PC-9 (cell line): ENCODE measurements at regions not wholly inside any gene's neighbourhood (a gene's known extent, or its start where the extent isn't known, plus 50 kb on each side); places are given as distances from the start of the nearest gene placed in this dataset.

Source experiments
- BruUV-seq: library from RNA; stranded (reverse); fragments of 400-500 nt; replicated peaks from 2 replicates; lab custom pipeline; 2021; lab: Mats Ljungman, UMichigan
- CTCF ChIA-PET: fragments of 300-600 bp; sonication (Branson Sonifier 250); formaldehyde crosslinking; loops from one replicate; lab custom pipeline; 2022; ENCODE audit warnings: antibody characterized with exemption; lab: Charles Lee
- POLR2A ChIA-PET: fragments of 300-600 bp; sonication (Branson Sonifier 250); formaldehyde crosslinking; loops from one replicate; lab custom pipeline; 2022; ENCODE audit warnings: antibody characterized with exemption; ENCODE audit not compliant: unreplicated experiment; lab: Charles Lee
- DNase-seq, 2 experiments: peaks; one replicate each; pipeline versions ENCODE4 v3.0.0 to v3.0.0-alpha.2; 2015 to 2022; ENCODE audit warnings: mixed read lengths in 1 of 2
- H2AFZ ChIP-seq: fragments of 200-600 bp; sonication (generic); 2 replicates; pipeline ENCODE4 v1.8.1; 2017; ENCODE audit warnings: antibody characterized with exemption
- H3F3A ChIP-seq: fragments of 200-600 bp; sonication (generic); 2 replicates; pipeline ENCODE4 v1.8.1; 2017; ENCODE audit warnings: antibody characterized with exemption, mild to moderate bottlenecking, low read depth; ENCODE audit not compliant: insufficient read depth
- H3K27ac ChIP-seq: fragments of 200-600 bp; sonication (generic); 2 replicates; pipeline ENCODE4 v1.6.1; 2016; ENCODE audit warnings: mixed run types
- H3K27me3 ChIP-seq: fragments of 200-600 bp; sonication (generic); 2 replicates; pipeline ENCODE4 v1.6.1; 2016; ENCODE audit warnings: low read depth, mixed run types; ENCODE audit not compliant: insufficient read depth
- H3K36me3 ChIP-seq: fragments of 200-600 bp; sonication (generic); 2 replicates; pipeline ENCODE4 v1.6.1; 2016; ENCODE audit warnings: low read depth, mixed run types
- H3K4me1 ChIP-seq: fragments of 200-600 bp; sonication (generic); replicated peaks from 2 replicates; pipeline ENCODE4 v1.6.1; 2016; ENCODE audit warnings: mixed run types; ENCODE audit not compliant: insufficient read depth
- H3K4me2 ChIP-seq: fragments of 200-600 bp; sonication (generic); 2 replicates; pipeline ENCODE4 v1.6.1; 2017; ENCODE audit warnings: mixed run types
- H3K4me3 ChIP-seq: fragments of 200-600 bp; sonication (generic); 2 replicates; pipeline ENCODE4 v1.6.1; 2016; ENCODE audit warnings: mixed run types
- H3K79me2 ChIP-seq: fragments of 200-600 bp; sonication (generic); 2 replicates; pipeline ENCODE4 v1.6.1; 2017; ENCODE audit warnings: low read depth, mixed run types
- H3K9me2 ChIP-seq: fragments of 200-600 bp; sonication (generic); 2 replicates; pipeline ENCODE4 v1.8.1; 2017; ENCODE audit warnings: mild to moderate bottlenecking; ENCODE audit not compliant: insufficient read depth
- H3K9me3 ChIP-seq: fragments of 200-600 bp; sonication (generic); 2 replicates; pipeline ENCODE4 v1.8.1; 2016; ENCODE audit warnings: low read depth; ENCODE audit not compliant: insufficient read depth
- H4K20me1 ChIP-seq: fragments of 200-600 bp; sonication (generic); 2 replicates; pipeline ENCODE4 v1.8.1; 2017; ENCODE audit not compliant: insufficient read depth
- CTCF ChIP-seq: fragments of 200-600 bp; sonication (generic); conservative IDR thresholded peaks from 2 replicates; pipeline ENCODE4 v1.6.1; 2017; ENCODE audit warnings: mixed run types, antibody characterized with exemption, mild to moderate bottlenecking, moderate library complexity
- EZH2 ChIP-seq: fragments of 200-600 bp; sonication (generic); IDR thresholded peaks from 2 replicates; pipeline ENCODE4 v1.8.0; 2017; ENCODE audit warnings: antibody characterized with exemption, low read depth
- intact Hi-C: fragments of 100-400 bp; cut with micrococcal nuclease; formaldehyde crosslinking; loops from one replicate; pipeline ENCODE4 v1.10.0; 2022; ENCODE audit not compliant: unreplicated experiment

GRCh38 chr10:16314259-16314658 is 122.6 kb upstream of the PTER start:
- intact Hi-C loops = no loop called here
- H3K9me2 ChIP-seq = no peaks in the 10 kb centered on the region
- H3K27me3 ChIP-seq = no peaks in the 10 kb centered on the region
- ChIA-PET CTCF (no interaction called here), POLR2A (no interaction called here)
- BruUV-seq = no TSS peak
- no peak overlapping the region for H3K4me3 ChIP-seq
- H3K4me1 ChIP-seq = no peaks in the 10 kb centered on the region
- no peak overlapping the region for H3K27ac ChIP-seq
- H4K20me1 ChIP-seq = no peaks in the 10 kb centered on the region
- no peaks in the 10 kb centered on the region for H3K79me2 ChIP-seq
- no peak overlapping the region for H2AFZ ChIP-seq
- no peaks in the 10 kb centered on the region for H3F3A ChIP-seq
- H3K4me2 ChIP-seq = no peak overlapping the region
- no peak for TF ChIP-seq CTCF
- no peak for TF ChIP-seq EZH2
- no peak for DNase-seq
- H3K9me3 ChIP-seq = no peaks in the 10 kb centered on the region
- H3K36me3 ChIP-seq = no peaks in the 10 kb centered on the region

- H3K79me2 ChIP-seq = no peaks in the 10 kb centered on the region
- H3K36me3 ChIP-seq = no peaks in the 10 kb centered on the region
- ChIA-PET POLR2A (no interaction called here), CTCF (no interaction called here)
- intact Hi-C loops = no loop called here
- no peaks in the 10 kb centered on the region for H3F3A ChIP-seq
- H3K4me1 ChIP-seq = no peaks in the 10 kb centered on the region
- no peaks in the 10 kb centered on the region for H3K27me3 ChIP-seq
- no peaks in the 10 kb centered on the region for H4K20me1 ChIP-seq
- no peak overlapping the region for H3K27ac ChIP-seq
- H3K4me2 ChIP-seq = no peak overlapping the region
- no peak for DNase-seq
- TF ChIP-seq CTCF (no peak), EZH2 (no peak)
- no peaks in the 10 kb centered on the region for H3K9me3 ChIP-seq
- H3K9me2 ChIP-seq = no peaks in the 10 kb centered on the region
- no TSS peak for BruUV-seq
- H3K4me3 ChIP-seq = no peak overlapping the region
- H2AFZ ChIP-seq = no peak overlapping the region
Measured at GRCh38 chr10:16316733-16317390, 119.9 kb upstream of the PTER start.

- TF ChIP-seq CTCF = no peak
- no peak for TF ChIP-seq EZH2
- no peaks in the 10 kb centered on the region for H3K9me3 ChIP-seq
- no peak overlapping the region for H3K4me3 ChIP-seq
- H3K9me2 ChIP-seq = no peaks in the 10 kb centered on the region
- H3K79me2 ChIP-seq = no peaks in the 10 kb centered on the region
- H3K4me1 ChIP-seq = no peaks in the 10 kb centered on the region
- H2AFZ ChIP-seq = no peak overlapping the region
- intact Hi-C loops = no loop called here
- no peak for DNase-seq
- BruUV-seq = no TSS peak
- POLR2A ChIA-PET = no interaction called here
- no peaks in the 10 kb centered on the region for H3K36me3 ChIP-seq
- no peak overlapping the region for H3K4me2 ChIP-seq
- no peaks in the 10 kb centered on the region for H3F3A ChIP-seq
- no peak overlapping the region for H3K27ac ChIP-seq
- CTCF ChIA-PET = no interaction called here
- no peaks in the 10 kb centered on the region for H3K27me3 ChIP-seq
- no peaks in the 10 kb centered on the region for H4K20me1 ChIP-seq
Measured at GRCh38 chr10:16341637-16342036, 95.2 kb upstream of the PTER start.
